NCI-H345 treated with DMSO at 0.1 percent for 48 hours (cell line): ENCODE measurements at regions not wholly inside any gene's neighbourhood (a gene's known extent, or its start where the extent isn't known, plus 50 kb on each side); places are given as distances from the start of the nearest gene placed in this dataset.

Experiments
- DNase-seq: peaks from one replicate; lab custom pipeline; 2025; ENCODE audit not compliant: unreplicated experiment; lab: John Stamatoyannopoulos, UW

GRCh38 chr9:12930906-12931305 is 156.1 kb downstream of the LURAP1L start:
- no peak for DNase-seq

GRCh38 chr9:12933957-12934356 is 159.1 kb downstream of the LURAP1L start:
- DNase-seq, result no peak

- DNase-seq, result no peak
Observed at GRCh38 chr9:12934545-12935272, 159.9 kb downstream of the LURAP1L start.

DNA sequence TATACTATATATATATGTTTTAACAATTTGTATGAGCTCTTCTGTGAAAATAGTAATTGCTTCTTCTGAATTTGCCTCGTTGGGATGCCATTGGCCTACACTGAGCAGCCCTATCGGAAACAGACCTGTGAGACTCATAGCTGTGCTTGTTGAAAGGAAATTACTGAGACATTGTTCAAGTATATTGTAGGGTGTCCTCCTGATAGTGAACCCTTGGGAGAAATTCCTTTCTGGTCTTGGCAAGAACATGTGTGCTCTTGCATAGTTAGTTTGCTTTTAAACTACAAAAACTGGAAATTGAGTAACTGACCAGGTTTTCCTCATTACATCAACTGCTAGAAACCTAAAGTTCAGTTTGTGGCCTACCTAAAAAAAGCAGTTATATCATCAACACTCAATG is 160.9 kb downstream of the LURAP1L start:
- DNase-seq, result no peak

- DNase-seq, result no peak
Observed at GRCh38 chr9:12954441-12954840, 179.6 kb downstream of the LURAP1L start.

- no peak for DNase-seq
Observed at GRCh38 chr9:12955510-12956163, 180.8 kb downstream of the LURAP1L start.

DNA sequence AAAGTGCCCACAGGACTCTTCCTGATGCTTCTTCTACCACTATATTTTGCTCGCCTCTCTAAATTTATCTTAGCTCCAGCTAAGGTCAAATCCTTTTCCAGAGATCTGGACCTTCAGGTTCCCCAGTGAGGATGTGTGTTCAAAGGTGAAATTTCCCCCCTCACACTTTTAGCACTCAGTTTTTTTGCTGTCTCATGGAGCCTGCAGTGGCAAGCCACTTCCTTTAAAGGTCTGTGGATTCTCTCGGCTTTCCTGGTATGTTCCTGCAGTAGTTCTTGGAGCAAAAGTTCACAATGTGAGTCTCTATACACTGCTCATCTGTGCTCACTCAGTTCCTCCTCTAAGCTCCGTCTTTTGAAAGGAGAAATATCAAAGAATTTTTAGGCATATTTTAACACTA is 181.4 kb downstream of the LURAP1L start:
- DNase-seq, result no peak

DNA sequence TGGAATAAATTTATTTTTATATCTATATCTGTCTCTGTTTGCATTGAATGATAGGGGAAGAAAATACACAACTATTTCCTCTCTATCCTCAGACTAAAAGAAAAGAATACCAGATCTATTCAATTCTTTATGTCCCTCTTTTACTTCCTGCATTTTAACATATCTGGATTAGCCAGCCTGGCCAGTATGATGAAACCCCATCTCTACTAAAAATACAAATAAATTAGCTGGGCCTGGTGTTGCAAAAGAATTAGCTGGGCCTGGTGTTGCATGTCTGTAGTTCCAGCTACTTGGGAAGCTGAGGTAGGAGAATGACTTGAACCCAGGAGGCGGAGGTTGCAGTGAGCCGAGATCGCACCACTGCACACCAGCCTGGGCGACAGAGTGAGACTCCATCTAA is 182.0 kb downstream of the LURAP1L start:
- no peak for DNase-seq

- no peak for DNase-seq
Observed at GRCh38 chr9:12958279-12958678, 183.5 kb downstream of the LURAP1L start.

DNA sequence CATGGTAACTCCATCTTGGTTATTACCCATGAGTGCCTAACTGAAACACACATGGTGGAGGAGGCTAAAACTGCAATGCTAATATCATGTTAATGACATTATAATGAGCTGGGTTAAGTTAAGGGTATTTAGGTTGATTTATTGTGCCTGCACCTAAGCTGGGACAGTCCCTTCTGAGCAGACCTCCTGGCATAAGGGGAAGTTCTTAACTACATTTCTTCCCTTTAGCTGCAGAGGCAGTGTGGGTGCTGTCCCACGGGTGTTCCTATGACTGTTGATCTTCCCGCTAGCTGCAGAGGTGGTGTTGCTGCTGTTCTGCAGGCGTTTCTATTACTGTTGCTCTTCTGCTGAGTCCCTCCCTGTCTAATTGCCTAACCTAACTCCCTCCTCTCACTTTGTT is 183.9 kb downstream of the LURAP1L start:
- no peak for DNase-seq

GRCh38 chr9:12961276-12961809 is 186.5 kb downstream of the LURAP1L start:
- no peak for DNase-seq

DNA sequence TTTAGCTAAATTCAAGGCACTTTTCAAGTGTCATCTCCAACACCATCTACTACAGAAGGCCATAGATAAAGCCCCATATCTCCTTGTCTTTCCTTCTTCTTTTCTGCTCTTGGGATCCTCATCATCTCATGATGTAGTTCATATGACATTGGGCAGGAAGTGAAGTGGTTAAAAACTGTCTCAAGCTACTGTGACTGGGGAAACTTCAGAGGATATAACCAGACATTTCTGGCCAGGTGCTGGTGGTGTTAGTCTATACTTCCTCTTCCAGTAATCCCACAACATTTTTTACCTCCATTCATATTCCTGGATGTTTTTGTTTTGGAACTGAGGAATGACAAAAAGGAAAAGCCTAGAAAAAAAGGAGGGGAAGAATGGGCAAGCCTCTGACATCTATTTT is 188.7 kb downstream of the LURAP1L start:
- DNase-seq, result no peak

DNA sequence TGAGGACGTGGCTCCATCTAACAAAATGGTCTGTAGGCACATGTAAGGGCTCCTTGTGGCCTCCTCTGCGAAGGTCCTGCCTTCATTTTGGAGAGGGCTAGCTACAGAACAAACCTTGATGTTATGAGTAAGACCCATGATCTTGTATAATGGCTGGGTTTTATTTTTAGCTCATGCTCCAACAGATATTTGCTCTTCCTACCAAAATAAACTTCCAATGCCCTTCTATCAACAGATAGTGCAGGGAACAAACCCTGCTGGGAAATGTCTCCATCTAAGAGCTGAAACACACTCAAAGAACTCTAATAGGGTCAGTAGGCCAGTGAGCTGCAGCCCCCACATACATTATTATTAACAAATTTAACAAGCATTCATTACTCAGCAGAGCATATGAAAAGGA is 189.5 kb downstream of the LURAP1L start:
- no peak for DNase-seq

GRCh38 chr9:12965303-12965702 is 190.5 kb downstream of the LURAP1L start:
- DNase-seq, result no peak

- DNase-seq, result no peak
Observed at GRCh38 chr9:12968093-12968492, 193.3 kb downstream of the LURAP1L start.

DNA sequence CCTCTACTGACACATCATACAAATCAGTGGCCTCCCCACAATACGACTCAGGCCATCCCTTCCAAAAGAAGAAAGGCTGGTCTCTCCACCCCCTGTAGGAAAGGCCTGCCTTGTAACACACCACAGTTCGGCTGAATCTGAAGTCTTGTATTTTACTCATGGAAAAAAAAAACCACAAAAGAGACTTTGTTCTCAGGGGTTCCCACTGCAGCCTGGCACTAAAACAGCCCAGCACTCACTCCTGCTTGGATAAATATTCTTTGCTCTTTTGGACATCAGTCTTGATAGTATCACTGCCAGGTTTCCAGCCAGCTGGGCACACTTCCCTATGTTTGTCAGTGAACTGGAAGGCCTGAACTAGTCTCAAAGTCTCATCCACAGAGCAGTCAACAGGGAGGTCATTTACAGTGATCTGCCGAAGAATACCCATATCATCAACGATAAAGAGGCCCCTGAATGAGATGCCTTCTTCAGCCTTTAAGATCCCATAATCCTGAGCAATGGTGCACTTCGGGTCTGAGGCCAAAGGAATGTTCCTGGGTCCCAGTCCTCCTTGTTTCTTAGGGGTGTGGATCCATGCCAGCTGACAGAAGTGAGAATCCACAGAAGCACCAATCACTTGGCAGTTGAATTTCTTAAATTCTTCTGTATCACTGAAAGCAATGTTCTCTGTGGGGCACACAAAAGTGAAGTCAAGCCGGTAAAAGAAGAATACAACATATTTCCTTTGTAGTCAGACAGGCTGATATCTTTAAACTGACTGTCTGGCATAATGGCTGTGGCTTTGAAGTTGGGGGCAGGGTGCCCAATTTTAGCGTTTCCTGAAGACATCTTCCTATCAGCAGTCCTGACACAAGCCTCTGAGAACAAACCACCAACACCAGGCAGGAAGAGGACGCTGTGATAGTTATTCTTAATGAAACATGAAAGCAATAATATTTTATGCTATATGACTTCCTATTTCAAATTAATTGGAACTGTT is 198.1 kb downstream of the LURAP1L start:
- DNase-seq, result no peak

DNA sequence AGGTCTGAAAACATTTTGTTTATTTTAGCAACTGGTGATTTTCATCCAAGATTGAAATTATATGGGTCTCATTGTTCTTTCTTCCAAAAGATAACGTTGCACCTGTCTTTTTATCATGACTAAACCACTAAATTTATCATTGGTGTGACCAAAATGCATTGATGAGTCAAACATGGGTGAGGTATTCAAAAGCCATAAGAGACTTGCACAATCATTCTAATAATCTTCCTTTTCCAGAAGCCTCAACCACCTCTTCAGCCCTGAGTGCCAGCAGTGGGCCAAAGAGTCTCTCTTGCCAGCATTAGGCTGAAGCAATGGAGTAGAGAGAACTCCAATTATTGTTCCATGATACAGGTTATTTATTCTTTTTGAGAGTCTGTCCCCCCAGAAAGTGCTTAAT is 198.9 kb downstream of the LURAP1L start:
- no peak for DNase-seq

DNA sequence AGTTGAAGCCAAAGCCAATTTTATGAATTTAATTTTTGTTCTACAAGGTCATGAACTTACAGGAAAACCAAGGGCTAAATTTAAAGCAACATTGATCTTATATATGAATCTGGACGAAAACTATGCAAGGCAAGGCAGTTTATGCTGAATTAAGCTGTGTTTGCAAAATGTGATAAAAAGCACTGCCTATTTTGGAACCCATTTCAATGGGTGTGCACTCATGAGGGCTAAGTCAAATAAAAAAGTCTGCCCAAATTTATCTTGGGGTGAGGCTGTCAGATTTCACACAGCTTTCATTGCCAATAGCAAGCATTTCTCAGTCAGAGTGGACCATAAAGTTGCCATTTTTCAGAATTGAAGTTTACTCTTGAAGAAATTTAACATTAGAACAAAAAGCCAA is 199.9 kb downstream of the LURAP1L start:
- no peak for DNase-seq

DNA sequence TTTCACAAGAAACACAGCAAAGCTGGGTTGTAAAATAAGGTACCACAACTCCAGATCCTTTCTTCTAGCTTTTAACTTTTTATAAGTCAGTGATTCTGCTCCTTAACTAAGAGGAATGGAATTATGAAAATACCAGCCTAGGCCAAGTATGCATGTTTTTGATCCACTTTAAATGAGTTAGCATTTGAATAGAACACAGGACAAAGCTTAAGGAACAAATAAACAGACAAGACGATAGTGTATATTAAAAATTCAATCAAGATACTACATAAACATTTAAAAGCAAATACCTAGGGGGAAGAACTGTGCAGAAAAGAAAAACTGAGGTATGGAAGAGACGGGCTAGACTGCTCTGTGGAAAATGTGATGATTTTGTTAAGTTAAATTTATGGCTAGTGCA is 200.7 kb downstream of the LURAP1L start:
- no peak for DNase-seq

- DNase-seq, result no peak
Observed at GRCh38 chr9:12980085-12980851, 205.4 kb downstream of the LURAP1L start.

DNA sequence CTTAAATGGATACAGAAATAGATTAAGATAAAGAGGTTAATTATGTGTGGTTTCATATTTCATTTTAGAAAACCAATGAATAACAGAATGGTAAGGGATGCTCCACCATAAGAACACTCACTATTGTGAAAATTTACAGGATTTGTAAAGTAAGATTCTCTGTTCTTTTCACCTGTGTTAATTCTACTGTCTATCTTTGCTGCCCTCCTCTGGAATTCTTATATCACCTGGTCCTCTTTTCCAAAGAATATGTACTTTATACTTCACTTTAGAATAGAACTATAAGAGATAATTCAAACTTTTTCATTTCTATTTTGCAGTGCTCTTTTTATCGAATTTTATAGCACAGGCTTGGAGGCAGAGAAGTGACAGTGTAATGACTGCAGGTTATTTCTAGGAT is 213.4 kb downstream of the LURAP1L start:
- DNase-seq, result no peak
